Progenitor cell of endocrine pancreas (in vitro differentiated cells): ENCODE measurements at regions not wholly inside any gene's neighbourhood (a gene's known extent, or its start where the extent isn't known, plus 50 kb on each side); places are given as distances from the start of the nearest gene placed in this dataset.

ENCODE experiments used
- DNase-seq: peaks from one replicate; pipeline ENCODE4 v3.0.0; 2021; ENCODE audit warnings: low spot score; ENCODE audit not compliant: unreplicated experiment
- H3K27ac Mint-ChIP-seq: 2 replicates; pipeline ENCODE4 v1.8.0; 2021; ENCODE audit warnings: mild to moderate bottlenecking, moderate library complexity, mixed read lengths
- H3K27me3 Mint-ChIP-seq: 2 replicates; pipeline ENCODE4 v1.8.0; 2021; ENCODE audit warnings: mixed read lengths
- H3K36me3 Mint-ChIP-seq: 2 replicates; pipeline ENCODE4 v1.8.0; 2022; ENCODE audit warnings: mixed read lengths; ENCODE audit not compliant: insufficient read depth
- H3K4me1 Mint-ChIP-seq: 2 replicates; pipeline ENCODE4 v1.8.0; 2021; ENCODE audit warnings: low read depth, mixed read lengths
- H3K4me3 Mint-ChIP-seq: 2 replicates; pipeline ENCODE4 v1.8.0; 2021; ENCODE audit warnings: low read depth, mild to moderate bottlenecking, moderate library complexity, mixed read lengths
- H3K9me3 Mint-ChIP-seq: 2 replicates; pipeline ENCODE4 v1.8.0; 2021; ENCODE audit warnings: low read depth, mixed read lengths
- TF ChIP-seq, protein P1 (sequence below): fragments of 200-600 bp; sonication (generic); IDR thresholded peaks from one replicate; pipeline ENCODE4 v1.5.0; 2021; ENCODE audit warnings: antibody characterized with exemption, mild to moderate bottlenecking; ENCODE audit not compliant: unreplicated experiment

DNA sequence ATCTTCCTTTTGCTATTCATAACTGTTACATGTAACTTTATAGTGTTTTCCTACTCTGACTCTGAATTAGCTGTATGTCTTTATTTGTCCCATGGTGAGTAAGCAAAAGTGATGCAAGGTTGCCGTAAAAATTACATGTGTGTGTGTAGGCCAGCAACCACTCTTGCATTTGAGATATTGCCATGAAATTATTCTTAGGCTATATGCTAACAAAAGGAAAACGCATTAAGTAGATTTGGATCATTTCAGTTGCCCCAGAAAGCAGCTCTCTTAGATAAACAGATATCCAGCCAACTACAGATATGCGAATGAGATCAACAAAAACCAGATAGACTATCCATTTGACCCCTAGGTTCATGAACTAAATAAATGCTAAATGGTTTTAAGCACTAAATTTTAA, 73.6 kb downstream of the CYLC2 start:
- Mint-ChIP-seq H3K27ac (no peak overlapping the region), H3K9me3 (no peaks in the 10 kb centered on the region), H3K36me3 (no peaks in the 10 kb centered on the region), H3K4me3 (no peak overlapping the region), H3K4me1 (no peaks in the 10 kb centered on the region), H3K27me3 (no peaks in the 10 kb centered on the region)
- TF ChIP-seq, protein P1, sequence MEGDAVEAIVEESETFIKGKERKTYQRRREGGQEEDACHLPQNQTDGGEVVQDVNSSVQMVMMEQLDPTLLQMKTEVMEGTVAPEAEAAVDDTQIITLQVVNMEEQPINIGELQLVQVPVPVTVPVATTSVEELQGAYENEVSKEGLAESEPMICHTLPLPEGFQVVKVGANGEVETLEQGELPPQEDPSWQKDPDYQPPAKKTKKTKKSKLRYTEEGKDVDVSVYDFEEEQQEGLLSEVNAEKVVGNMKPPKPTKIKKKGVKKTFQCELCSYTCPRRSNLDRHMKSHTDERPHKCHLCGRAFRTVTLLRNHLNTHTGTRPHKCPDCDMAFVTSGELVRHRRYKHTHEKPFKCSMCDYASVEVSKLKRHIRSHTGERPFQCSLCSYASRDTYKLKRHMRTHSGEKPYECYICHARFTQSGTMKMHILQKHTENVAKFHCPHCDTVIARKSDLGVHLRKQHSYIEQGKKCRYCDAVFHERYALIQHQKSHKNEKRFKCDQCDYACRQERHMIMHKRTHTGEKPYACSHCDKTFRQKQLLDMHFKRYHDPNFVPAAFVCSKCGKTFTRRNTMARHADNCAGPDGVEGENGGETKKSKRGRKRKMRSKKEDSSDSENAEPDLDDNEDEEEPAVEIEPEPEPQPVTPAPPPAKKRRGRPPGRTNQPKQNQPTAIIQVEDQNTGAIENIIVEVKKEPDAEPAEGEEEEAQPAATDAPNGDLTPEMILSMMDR: no peak
- DNase-seq: no peak

DNA sequence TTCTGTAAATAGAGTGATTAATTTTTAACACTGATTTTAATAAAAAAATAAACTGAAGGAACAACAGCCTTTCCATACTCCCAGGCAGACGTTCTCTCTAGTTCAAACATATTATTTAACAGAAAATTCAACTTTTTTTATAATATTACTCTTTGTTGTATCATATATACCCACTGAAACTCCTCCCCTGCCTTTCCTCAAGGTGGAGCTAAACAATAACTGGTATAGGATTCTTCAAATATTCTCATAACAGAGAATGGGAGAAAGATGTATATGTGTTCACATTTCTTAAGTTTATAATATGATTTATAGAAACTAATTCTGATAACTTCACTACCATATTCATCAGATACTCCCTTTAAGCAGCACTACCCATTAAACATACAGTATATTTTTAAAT, 83.4 kb downstream of the CYLC2 start:
- Mint-ChIP-seq H3K4me3 (no peak overlapping the region), H3K4me1 (no peaks in the 10 kb centered on the region), H3K27ac (no peak overlapping the region), H3K9me3 (peaks cover 7% of the 10 kb centered on the region), H3K27me3 (no peaks in the 10 kb centered on the region), H3K36me3 (no peaks in the 10 kb centered on the region)
- DNase-seq: no peak
- TF ChIP-seq, protein P1: no peak

DNA sequence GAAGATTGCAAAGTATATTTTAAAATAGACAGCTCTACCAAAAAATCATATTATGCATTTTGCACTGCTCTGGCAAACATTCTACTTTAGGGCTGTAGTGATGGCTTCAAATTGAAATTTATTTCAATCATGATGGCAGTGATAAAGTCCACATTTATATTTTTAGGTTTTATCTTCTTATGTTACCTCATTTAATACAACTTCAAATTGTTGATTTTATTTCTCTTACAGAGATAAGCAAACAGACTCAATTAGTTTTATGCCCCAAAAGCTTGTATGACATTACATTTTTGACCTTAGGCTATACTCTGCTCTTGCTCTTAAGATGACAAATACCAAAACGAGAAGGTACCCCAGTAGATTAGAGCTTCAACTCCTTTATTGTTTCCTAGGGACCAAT, 87.4 kb downstream of the CYLC2 start:
- Mint-ChIP-seq H3K27me3 (no peaks in the 10 kb centered on the region), H3K36me3 (no peaks in the 10 kb centered on the region), H3K4me1 (no peaks in the 10 kb centered on the region), H3K9me3 (peaks cover 4% of the 10 kb centered on the region), H3K4me3 (no peak overlapping the region), H3K27ac (no peak overlapping the region)
- TF ChIP-seq, protein P1: no peak
- DNase-seq: no peak

DNA sequence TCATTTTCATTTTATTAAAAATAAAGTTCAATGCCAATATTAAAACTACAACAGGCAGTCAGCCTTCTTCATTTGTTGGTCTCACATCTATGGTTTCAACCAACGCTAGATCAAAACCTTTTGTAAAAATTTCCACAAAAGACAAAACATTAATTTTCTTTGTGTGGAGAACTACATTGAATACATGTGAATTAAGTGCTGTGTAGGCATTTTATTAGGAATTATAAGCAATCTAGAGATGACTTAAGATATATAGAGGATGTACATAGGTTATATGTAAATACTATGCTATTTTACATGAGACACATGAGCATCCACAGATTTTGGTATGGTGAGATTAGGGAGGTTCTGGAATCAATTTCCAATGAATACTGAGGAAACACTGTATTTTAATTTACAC, 94.2 kb downstream of the CYLC2 start:
- no peaks in the 10 kb centered on the region for H3K9me3 Mint-ChIP-seq
- no peaks in the 10 kb centered on the region for H3K36me3 Mint-ChIP-seq
- TF ChIP-seq, protein P1: no peak
- no peak overlapping the region for H3K4me3 Mint-ChIP-seq
- no peaks in the 10 kb centered on the region for H3K27me3 Mint-ChIP-seq
- no peak for DNase-seq
- no peak overlapping the region for H3K27ac Mint-ChIP-seq
- H3K4me1 Mint-ChIP-seq: no peaks in the 10 kb centered on the region

DNA sequence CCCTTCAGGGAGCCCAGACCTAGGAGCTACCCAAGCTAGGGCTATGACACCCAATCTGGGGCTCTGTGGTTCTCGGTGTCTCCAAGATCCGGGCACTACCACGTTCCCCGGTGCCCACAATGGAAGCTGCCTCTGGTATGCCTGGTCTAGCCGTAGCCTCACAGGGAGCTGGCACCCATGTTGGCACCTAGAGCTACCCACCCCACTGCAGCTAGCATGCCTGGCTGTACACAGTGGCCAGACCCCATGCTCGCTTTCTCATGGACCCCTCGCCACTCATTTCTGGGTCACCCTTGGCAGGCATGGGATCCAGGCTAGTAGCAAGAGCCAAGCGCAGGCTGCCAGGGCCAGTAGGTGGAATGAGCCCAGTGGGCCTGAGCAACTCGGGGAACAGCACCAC, 109.0 kb downstream of the CYLC2 start:
- no peak for DNase-seq
- Mint-ChIP-seq H3K4me3 (no peak overlapping the region), H3K4me1 (peaks cover 3% of the 10 kb centered on the region), H3K27ac (no peak overlapping the region), H3K36me3 (no peaks in the 10 kb centered on the region), H3K9me3 (peaks cover 4% of the 10 kb centered on the region), H3K27me3 (no peaks in the 10 kb centered on the region)
- TF ChIP-seq, protein P1: no peak
